Progenitor cell of endocrine pancreas (in vitro differentiated cells): ENCODE measurements at regions not wholly inside any gene's neighbourhood (a gene's known extent, or its start where the extent isn't known, plus 50 kb on each side); places are given as distances from the start of the nearest gene placed in this dataset.

Experiments
- DNase-seq: peaks from one replicate; pipeline ENCODE4 v3.0.0; 2021; ENCODE audit warnings: low spot score; ENCODE audit not compliant: unreplicated experiment
- H3K27ac Mint-ChIP-seq: 2 replicates; pipeline ENCODE4 v1.8.0; 2021; ENCODE audit warnings: mild to moderate bottlenecking, moderate library complexity, mixed read lengths
- H3K27me3 Mint-ChIP-seq: 2 replicates; pipeline ENCODE4 v1.8.0; 2021; ENCODE audit warnings: mixed read lengths
- H3K36me3 Mint-ChIP-seq: 2 replicates; pipeline ENCODE4 v1.8.0; 2022; ENCODE audit warnings: mixed read lengths; ENCODE audit not compliant: insufficient read depth
- H3K4me1 Mint-ChIP-seq: 2 replicates; pipeline ENCODE4 v1.8.0; 2021; ENCODE audit warnings: low read depth, mixed read lengths
- H3K4me3 Mint-ChIP-seq: 2 replicates; pipeline ENCODE4 v1.8.0; 2021; ENCODE audit warnings: low read depth, mild to moderate bottlenecking, moderate library complexity, mixed read lengths
- H3K9me3 Mint-ChIP-seq: 2 replicates; pipeline ENCODE4 v1.8.0; 2021; ENCODE audit warnings: low read depth, mixed read lengths
- CTCF ChIP-seq: fragments of 200-600 bp; sonication (generic); IDR thresholded peaks from one replicate; pipeline ENCODE4 v1.5.0; 2021; ENCODE audit warnings: antibody characterized with exemption, mild to moderate bottlenecking; ENCODE audit not compliant: unreplicated experiment

GRCh38 chr2:215615803-215616174 lies 179.9 kb upstream of the FN1 start:
- H3K36me3 Mint-ChIP-seq = peaks cover 8% of the 10 kb centered on the region
- TF ChIP-seq CTCF = no peak
- no peaks in the 10 kb centered on the region for H3K27me3 Mint-ChIP-seq
- H3K9me3 Mint-ChIP-seq = peaks cover 8% of the 10 kb centered on the region
- H3K4me3 Mint-ChIP-seq = no peak overlapping the region
- no peak overlapping the region for H3K27ac Mint-ChIP-seq
- DNase-seq = no peak
- peaks cover 49% of the 10 kb centered on the region for H3K4me1 Mint-ChIP-seq

- peaks cover 8% of the 10 kb centered on the region for H3K9me3 Mint-ChIP-seq
- peaks cover 8% of the 10 kb centered on the region for H3K36me3 Mint-ChIP-seq
- no peak overlapping the region for H3K4me3 Mint-ChIP-seq
- peaks cover 45% of the 10 kb centered on the region for H3K4me1 Mint-ChIP-seq
- no peak overlapping the region for H3K27ac Mint-ChIP-seq
- H3K27me3 Mint-ChIP-seq = no peaks in the 10 kb centered on the region
- TF ChIP-seq CTCF = no peak
- no peak for DNase-seq
Measured at GRCh38 chr2:215615067-215615802, 179.4 kb upstream of the FN1 start.

GRCh38 chr2:215614296-215614695 lies 178.4 kb upstream of the FN1 start:
- DNase-seq = no peak

GRCh38 chr2:215613888-215614287 lies 178.0 kb upstream of the FN1 start:
- peaks cover 8% of the 10 kb centered on the region for H3K36me3 Mint-ChIP-seq
- no peak overlapping the region for H3K27ac Mint-ChIP-seq
- no peaks in the 10 kb centered on the region for H3K27me3 Mint-ChIP-seq
- no peak overlapping the region for H3K4me3 Mint-ChIP-seq
- peaks cover 8% of the 10 kb centered on the region for H3K9me3 Mint-ChIP-seq
- H3K4me1 Mint-ChIP-seq = peaks cover 32% of the 10 kb centered on the region
- no peak for TF ChIP-seq CTCF
- no peak for DNase-seq

More at GRCh38 chr2:215614296-215614695, 178.4 kb upstream of the FN1 start:
- H3K27me3 Mint-ChIP-seq = no peaks in the 10 kb centered on the region
- peaks cover 8% of the 10 kb centered on the region for H3K36me3 Mint-ChIP-seq
- peaks cover 8% of the 10 kb centered on the region for H3K9me3 Mint-ChIP-seq
- H3K4me1 Mint-ChIP-seq = peaks cover 36% of the 10 kb centered on the region
- no peak for TF ChIP-seq CTCF
- H3K27ac Mint-ChIP-seq = no peak overlapping the region
- H3K4me3 Mint-ChIP-seq = no peak overlapping the region

GRCh38 chr2:215613280-215613679 lies 177.4 kb upstream of the FN1 start:
- Mint-ChIP-seq H3K4me3 (no peak overlapping the region), H3K4me1 (peaks cover 26% of the 10 kb centered on the region), H3K36me3 (peaks cover 8% of the 10 kb centered on the region), H3K27me3 (no peaks in the 10 kb centered on the region), H3K27ac (no peak overlapping the region), H3K9me3 (peaks cover 8% of the 10 kb centered on the region)
- no peak for TF ChIP-seq CTCF
- DNase-seq = no peak
